B cell (primary cell): ENCODE measurements at regions not wholly inside any gene's neighbourhood (a gene's known extent, or its start where the extent isn't known, plus 50 kb on each side); places are given as distances from the start of the nearest gene placed in this dataset.

ENCODE experiments used
- ATAC-seq: fragments of 200-7000 bp; cut with Tn5 transposase; one replicate; pipeline ENCODE4 v1.10.0; 2021; ENCODE audit warnings: low read depth, mild to moderate bottlenecking, moderate number of reproducible peaks, moderate library complexity
- CTCF ChIA-PET: fragments of 350-600 bp; sonication (Branson Sonifier 250); formaldehyde crosslinking; loops from one replicate; lab custom pipeline; 2021; ENCODE audit warnings: antibody characterized with exemption, inconsistent platforms; lab: Charles Lee
- POLR2A ChIA-PET: fragments of 350-600 bp; sonication (Branson Sonifier 250); formaldehyde crosslinking; loops from one replicate; lab custom pipeline; 2021; ENCODE audit warnings: antibody characterized with exemption; lab: Charles Lee
- DNase-seq: peaks from one replicate; pipeline ENCODE4 v3.0.0; 2013
- H2AFZ ChIP-seq: 2 replicates; pipeline ENCODE4 v1.6.1; 2012; ENCODE audit warnings: mild to moderate bottlenecking, low read depth, low read length; ENCODE audit not compliant: insufficient read depth, poor library complexity, severe bottlenecking
- H3K27ac ChIP-seq, 2 donors: 1 replicate in 1 of 2; 2 replicates in 1 of 2; pipeline ENCODE4 v1.5.1; 2012 to 2013; ENCODE audit warnings: low read length in 2 of 2, mild to moderate bottlenecking in 2 of 2, moderate library complexity in 1 of 2
- H3K27me3 ChIP-seq, 4 experiments: fragments of 200-600 bp in 1 of 4; sonication (generic) in 1 of 4; replicated peaks in 1 of 4; 1 replicate in 2 of 4; 2 replicates in 2 of 4; pipeline versions ENCODE4 v1.6.1 to v1.7.0; 2013 to 2016; ENCODE audit warnings: low read length in 3 of 4, mild to moderate bottlenecking in 2 of 4, mixed read lengths in 1 of 4, moderate library complexity in 1 of 4; ENCODE audit not compliant: insufficient read depth in 4 of 4, control insufficient read depth in 3 of 4; ENCODE audit errors: control extremely low read depth in 1 of 4
- H3K36me3 ChIP-seq, 2 experiments: replicated peaks in 1 of 2; 1 replicate in 1 of 2; 2 replicates in 1 of 2; pipeline versions ENCODE4 v1.6.1 to v1.7.1; 2013; ENCODE audit warnings: low read length in 1 of 2; ENCODE audit not compliant: insufficient read depth in 2 of 2, control insufficient read depth in 1 of 2; ENCODE audit errors: control extremely low read depth in 1 of 2, extremely low read depth in 1 of 2
- H3K4me1 ChIP-seq, 2 donors: fragments of 200-600 bp in 1 of 2; sonication (generic) in 1 of 2; 1 replicate in 1 of 2; 2 replicates in 1 of 2; pipeline versions ENCODE4 v1.5.1 to v1.6.1; 2013 to 2017; ENCODE audit warnings: low read length in 2 of 2; ENCODE audit not compliant: control insufficient read depth in 2 of 2, insufficient read depth in 2 of 2
- H3K4me2 ChIP-seq: replicated peaks from 2 replicates; pipeline ENCODE3; 2012; ENCODE audit warnings: mild to moderate bottlenecking, low read depth, low read length; ENCODE audit not compliant: poor library complexity, severe bottlenecking
- H3K4me3 ChIP-seq, 5 experiments: fragments of 200-600 bp in 1 of 5; sonication (generic) in 1 of 5; 1 replicate in 3 of 5; 2 replicates in 2 of 5; pipeline versions ENCODE4 v1.5.1 to v1.7.0; 2011 to 2016; ENCODE audit warnings: low read length in 4 of 5, mild to moderate bottlenecking in 4 of 5, low read depth in 2 of 5, control low read depth in 1 of 5, moderate library complexity in 1 of 5; ENCODE audit not compliant: insufficient read depth in 1 of 5; ENCODE audit errors: control extremely low read depth in 1 of 5, extremely low read depth in 1 of 5
- H3K79me2 ChIP-seq: fragments of 200-600 bp; sonication (generic); one replicate; pipeline ENCODE4 v1.6.0; 2016; ENCODE audit warnings: low read length; ENCODE audit not compliant: control insufficient read depth, insufficient read depth
- H3K9ac ChIP-seq: fragments of 200-600 bp; sonication (generic); 2 replicates; pipeline ENCODE4 v1.6.1; 2017; ENCODE audit warnings: mild to moderate bottlenecking, low read length, moderate library complexity
- H3K9me3 ChIP-seq, 3 donors: one replicate each; pipeline versions ENCODE4 v1.6.1 to v1.7.1; 2013; ENCODE audit warnings: low read length in 2 of 3; ENCODE audit not compliant: control insufficient read depth in 2 of 3, insufficient read depth in 1 of 3; ENCODE audit errors: control extremely low read depth in 1 of 3
- H4K20me1 ChIP-seq: 2 replicates; pipeline ENCODE4 v1.6.0; 2012; ENCODE audit warnings: mild to moderate bottlenecking, low read length; ENCODE audit not compliant: insufficient read depth, control insufficient read depth, poor library complexity, severe bottlenecking
- H3K27ac Mint-ChIP-seq: one replicate; pipeline ENCODE4 v1.8.0; 2021; ENCODE audit warnings: mixed read lengths
- H3K27me3 Mint-ChIP-seq: one replicate; pipeline ENCODE4 v1.8.0; 2021; ENCODE audit warnings: mixed read lengths
- H3K4me1 Mint-ChIP-seq: one replicate; pipeline ENCODE4 v1.8.0; 2021; ENCODE audit warnings: mixed read lengths
- H3K4me3 Mint-ChIP-seq: one replicate; pipeline ENCODE4 v1.8.0; 2021; ENCODE audit warnings: mixed read lengths
- H3K9me3 Mint-ChIP-seq: one replicate; pipeline ENCODE4 v1.8.0; 2022; ENCODE audit warnings: mixed read lengths; ENCODE audit not compliant: insufficient read depth
- CTCF ChIP-seq: fragments of 200-600 bp; IDR thresholded peaks from one replicate; pipeline ENCODE4 v1.8.0; 2022; ENCODE audit warnings: antibody characterized with exemption, mild to moderate bottlenecking
- EZH2 ChIP-seq: IDR thresholded peaks from 2 replicates; pipeline ENCODE4 v1.6.1; 2012; ENCODE audit warnings: borderline replicate concordance, low read depth, mild to moderate bottlenecking, moderate library complexity, low read length; ENCODE audit not compliant: insufficient read depth, poor library complexity, severe bottlenecking
- WGBS: methylation state at CpG from one replicate; pipeline ENCODE4 v1.1.5; 2013; ENCODE audit warnings: missing lambda C conversion rate; ENCODE audit not compliant: insufficient coverage; 5-methylcytosine and 5-hydroxymethylcytosine counted together
- intact Hi-C: fragments of 100-400 bp; cut with micrococcal nuclease; formaldehyde crosslinking; loops from one replicate; pipeline ENCODE4 v1.10.0; 2022

- intact Hi-C loops = no loop called here
- Histone ChIP-seq H3K27me3 (no peaks in the 10 kb centered on the region), H3K9ac (no peak overlapping the region), H3K36me3 (no peaks in the 10 kb centered on the region), H3K27ac (no peak overlapping the region), H4K20me1 (no peaks in the 10 kb centered on the region), H2AFZ (no peak overlapping the region), H3K9me3 (peaks cover 0 to 3% (median 0%) of the 10 kb centered on the region in 3 donors), H3K4me2 (no peak overlapping the region), H3K4me3 (no peak overlapping the region), H3K79me2 (no peaks in the 10 kb centered on the region), H3K4me1 (no peaks in the 10 kb centered on the region)
- Mint-ChIP-seq H3K9me3 (peaks cover 3% of the 10 kb centered on the region), H3K4me1 (no peaks in the 10 kb centered on the region), H3K4me3 (no peak overlapping the region), H3K27me3 (no peaks in the 10 kb centered on the region), H3K27ac (no peak overlapping the region)
- POLR2A ChIA-PET = interaction anchor here (0.6 kb wide), 1 partner anchor 726 kb away, joined by 3 read pairs; no protein-coding TSS in a partner anchor
- CTCF ChIA-PET = no interaction called here
- ATAC-seq (no peak), DNase-seq (no peak)
- WGBS = no CpG with 5 or more reads among the region's 5 CpGs
- no peak for TF ChIP-seq CTCF
Measured at GRCh38 chr1:219074084-219074728, 99.5 kb upstream of the LYPLAL1 start.

- H3K27me3 ChIP-seq = no peaks in the 10 kb centered on the region
- 90% methylated on average over 2 of the region's 2 CpGs for WGBS
- H3K4me1 ChIP-seq = no peaks in the 10 kb centered on the region
- H3K36me3 ChIP-seq = no peaks in the 10 kb centered on the region
- intact Hi-C loops = no loop called here
- Mint-ChIP-seq H3K27me3 (no peaks in the 10 kb centered on the region), H3K9me3 (peaks cover 3% of the 10 kb centered on the region), H3K4me3 (no peak overlapping the region), H3K4me1 (no peaks in the 10 kb centered on the region), H3K27ac (no peak overlapping the region)
- H3K27ac ChIP-seq = no peak overlapping the region
- ChIA-PET POLR2A (interaction anchor here (0.6 kb wide), 1 partner anchor 727 kb away, joined by 3 read pairs; no protein-coding TSS in a partner anchor), CTCF (no interaction called here)
- no peak overlapping the region for H3K4me3 ChIP-seq
- no peak for ATAC-seq
- H3K9ac ChIP-seq = no peak overlapping the region
- no peaks in the 10 kb centered on the region for H4K20me1 ChIP-seq
- peaks cover 0 to 3% (median 0%) of the 10 kb centered on the region in 3 donors for H3K9me3 ChIP-seq
- no peak overlapping the region for H2AFZ ChIP-seq
- DNase-seq = no peak
- no peaks in the 10 kb centered on the region for H3K79me2 ChIP-seq
- H3K4me2 ChIP-seq = no peak overlapping the region
- no peak for TF ChIP-seq EZH2
- TF ChIP-seq CTCF = no peak
Measured at GRCh38 chr1:219075121-219075879, 98.4 kb upstream of the LYPLAL1 start.
